Epithelial cell of prostate (primary cell): ENCODE measurements at regions not wholly inside any gene's neighbourhood (a gene's known extent, or its start where the extent isn't known, plus 50 kb on each side); places are given as distances from the start of the nearest gene placed in this dataset.
"Not testable (repeated sequence)": the region's sequence is repeated elsewhere in the genome, so short reads cannot be mapped to it uniquely, and the experiment has no call there.

Experiments used
- DNase-seq: peaks from one replicate; pipeline ENCODE4 v3.0.0-alpha.2; 2011; ENCODE audit warnings: low read depth, low spot score
- H3K27ac ChIP-seq: fragments of 450-650 bp; 2 replicates; pipeline ENCODE4 v1.5.1; 2017; ENCODE audit warnings: mild to moderate bottlenecking

- no peak for DNase-seq
- H3K27ac ChIP-seq = no peak overlapping the region
Measured at GRCh38 chr11:91011503-91011902, 788.7 kb upstream of the CHORDC1 start.

- no peak for DNase-seq
- H3K27ac ChIP-seq = no peak overlapping the region
Measured at GRCh38 chr11:91005458-91005857, 782.6 kb upstream of the CHORDC1 start.

- no peak for DNase-seq
Measured at GRCh38 chr11:90997241-90997640, 774.4 kb upstream of the CHORDC1 start.

GRCh38 chr11:90972159-90972558 lies 749.3 kb upstream of the CHORDC1 start:
- H3K27ac ChIP-seq, DNase-seq: not testable (repeated sequence)

More at GRCh38 chr11:90997241-90997640, 774.4 kb upstream of the CHORDC1 start:
- H3K27ac ChIP-seq = no peak overlapping the region

- no peak overlapping the region for H3K27ac ChIP-seq
- DNase-seq = no peak
Measured at GRCh38 chr11:90947930-90948329, 725.1 kb upstream of the CHORDC1 start.

GRCh38 chr11:90930252-90930651 lies 707.4 kb upstream of the CHORDC1 start:
- no peak overlapping the region for H3K27ac ChIP-seq
- no peak for DNase-seq

- DNase-seq = no peak
- no peak overlapping the region for H3K27ac ChIP-seq
Measured at GRCh38 chr11:90919332-90919731, 696.5 kb upstream of the CHORDC1 start.

GRCh38 chr11:90916706-90917105 lies 693.9 kb upstream of the CHORDC1 start:
- H3K27ac ChIP-seq = no peak overlapping the region
- DNase-seq = peak; percentile 3

GRCh38 chr11:90913131-90913668 lies 690.4 kb upstream of the CHORDC1 start:
- DNase-seq = no peak
- no peak overlapping the region for H3K27ac ChIP-seq

GRCh38 chr11:90912631-90913030 lies 689.8 kb upstream of the CHORDC1 start:
- no peak overlapping the region for H3K27ac ChIP-seq
- no peak for DNase-seq

- no peak for DNase-seq
- H3K27ac ChIP-seq = no peak overlapping the region
Measured at GRCh38 chr11:90911192-90911591, 688.3 kb upstream of the CHORDC1 start.

- no peak overlapping the region for H3K27ac ChIP-seq
- no peak for DNase-seq
Measured at GRCh38 chr11:90908074-90908473, 685.2 kb upstream of the CHORDC1 start.

- no peak overlapping the region for H3K27ac ChIP-seq
- no peak for DNase-seq
Measured at GRCh38 chr11:90895850-90896249, 673.0 kb upstream of the CHORDC1 start.

- no peak overlapping the region for H3K27ac ChIP-seq
- DNase-seq = no peak
Measured at GRCh38 chr11:90890347-90890746, 667.5 kb upstream of the CHORDC1 start.

- no peak overlapping the region for H3K27ac ChIP-seq
- DNase-seq = no peak
Measured at GRCh38 chr11:90884181-90884580, 661.3 kb upstream of the CHORDC1 start.

GRCh38 chr11:90874986-90875385 lies 652.1 kb upstream of the CHORDC1 start:
- DNase-seq = peak; percentile 66
- H3K27ac ChIP-seq = peak overlapping the region; percentile 67

GRCh38 chr11:90874281-90874680 lies 651.4 kb upstream of the CHORDC1 start:
- DNase-seq = peak; percentile 78

GRCh38 chr11:90867416-90867815 lies 644.6 kb upstream of the CHORDC1 start:
- no peak for DNase-seq

More at GRCh38 chr11:90874281-90874680, 651.4 kb upstream of the CHORDC1 start:
- peak overlapping the region; percentile 67 for H3K27ac ChIP-seq

GRCh38 chr11:90856790-90857189 lies 633.9 kb upstream of the CHORDC1 start:
- H3K27ac ChIP-seq = no peak overlapping the region
- DNase-seq = no peak

More at GRCh38 chr11:90867416-90867815, 644.6 kb upstream of the CHORDC1 start:
- H3K27ac ChIP-seq = no peak overlapping the region

GRCh38 chr11:90855531-90855930 lies 632.7 kb upstream of the CHORDC1 start:
- DNase-seq = no peak
- H3K27ac ChIP-seq = no peak overlapping the region

GRCh38 chr11:90851196-90851595 lies 628.3 kb upstream of the CHORDC1 start:
- DNase-seq = no peak
- H3K27ac ChIP-seq = no peak overlapping the region

GRCh38 chr11:90849312-90849711 lies 626.5 kb upstream of the CHORDC1 start:
- DNase-seq = no peak
- peak overlapping the region; percentile 15 for H3K27ac ChIP-seq
